BJ (cell line): ENCODE measurements at regions not wholly inside any gene's neighbourhood (a gene's known extent, or its start where the extent isn't known, plus 50 kb on each side); places are given as distances from the start of the nearest gene placed in this dataset.

ENCODE experiments used
- CTCF ChIA-PET: fragments of 350-600 bp; formaldehyde crosslinking; extraction: SDS; loops from one replicate; lab custom pipeline; 2021; ENCODE audit warnings: antibody characterized with exemption, inconsistent platforms; lab: Yijun Ruan, JAX
- POLR2A ChIA-PET: fragments of 300-600 bp; sonication (Branson Sonifier 250); formaldehyde crosslinking; extraction: SDS; loops from one replicate; lab custom pipeline; 2021; ENCODE audit warnings: antibody characterized with exemption; lab: Charles Lee
- DNase-seq: peaks from one replicate; pipeline ENCODE4 v3.0.0-alpha.2; 2011; ENCODE audit warnings: low read depth
- H3K27me3 ChIP-seq: 2 replicates; pipeline ENCODE4 v1.6.0; 2011; ENCODE audit warnings: low read length; ENCODE audit not compliant: control insufficient read depth, insufficient read depth
- H3K36me3 ChIP-seq: 2 replicates; pipeline ENCODE4 v1.5.1; 2011; ENCODE audit warnings: low read length; ENCODE audit not compliant: control insufficient read depth, insufficient read depth
- H3K4me3 ChIP-seq: 2 replicates; pipeline ENCODE4 v1.5.1; 2011; ENCODE audit warnings: low read depth, mild to moderate bottlenecking, control low read depth, low read length
- CTCF ChIP-seq: IDR thresholded peaks from 2 replicates; pipeline ENCODE4 v1.5.1; 2011; ENCODE audit warnings: low read depth, mild to moderate bottlenecking, control low read depth, inconsistent platforms, low read length, moderate library complexity; ENCODE audit not compliant: insufficient read depth

GRCh38 chr3:4222574-4223175, 80.5 kb upstream of the SETMAR start:
- no peak for DNase-seq
- CTCF ChIA-PET = no interaction called here
- no peak for TF ChIP-seq CTCF
- no peaks in the 10 kb centered on the region for H3K27me3 ChIP-seq
- POLR2A ChIA-PET = no interaction called here
- no peak overlapping the region for H3K4me3 ChIP-seq
- no peaks in the 10 kb centered on the region for H3K36me3 ChIP-seq

- Histone ChIP-seq H3K4me3 (no peak overlapping the region), H3K36me3 (no peaks in the 10 kb centered on the region), H3K27me3 (no peaks in the 10 kb centered on the region)
- TF ChIP-seq CTCF = no peak
- ChIA-PET CTCF (no interaction called here), POLR2A (no interaction called here)
- no peak for DNase-seq
Measured at GRCh38 chr3:4223777-4224176, 79.4 kb upstream of the SETMAR start.

GRCh38 chr3:4224331-4224730, 78.8 kb upstream of the SETMAR start:
- CTCF ChIA-PET = no interaction called here
- no peaks in the 10 kb centered on the region for H3K36me3 ChIP-seq
- TF ChIP-seq CTCF = no peak
- H3K27me3 ChIP-seq = no peaks in the 10 kb centered on the region
- no peak for DNase-seq
- POLR2A ChIA-PET = no interaction called here
- H3K4me3 ChIP-seq = no peak overlapping the region

GRCh38 chr3:4225005-4225471, 78.1 kb upstream of the SETMAR start:
- no peak overlapping the region for H3K4me3 ChIP-seq
- no peak for TF ChIP-seq CTCF
- CTCF ChIA-PET = no interaction called here
- no peaks in the 10 kb centered on the region for H3K36me3 ChIP-seq
- POLR2A ChIA-PET = no interaction called here
- no peaks in the 10 kb centered on the region for H3K27me3 ChIP-seq
- no peak for DNase-seq

- ChIA-PET POLR2A (no interaction called here), CTCF (no interaction called here)
- H3K27me3 ChIP-seq = no peaks in the 10 kb centered on the region
- no peak for DNase-seq
- no peaks in the 10 kb centered on the region for H3K36me3 ChIP-seq
- TF ChIP-seq CTCF = no peak
- no peak overlapping the region for H3K4me3 ChIP-seq
Measured at GRCh38 chr3:4228295-4228694, 74.9 kb upstream of the SETMAR start.
